A673 (cell line): ENCODE measurements at regions not wholly inside any gene's neighbourhood (a gene's known extent, or its start where the extent isn't known, plus 50 kb on each side); places are given as distances from the start of the nearest gene placed in this dataset.

Experiments used
- CTCF ChIP-seq: fragments of 300-800, 200-600 bp; sonication (generic); conservative IDR thresholded peaks from 2 replicates; pipeline ENCODE4 v1.5.1; 2017; ENCODE audit warnings: low read depth, mild to moderate bottlenecking, antibody characterized with exemption, low read length, moderate library complexity, mixed read lengths
- EZH2 ChIP-seq: fragments of 200-600 bp; sonication (generic); IDR thresholded peaks from 2 replicates; pipeline ENCODE4 v1.6.1; 2017; ENCODE audit warnings: borderline replicate concordance, low read depth, mild to moderate bottlenecking, mixed read lengths, antibody characterized with exemption, low read length; ENCODE audit not compliant: poor library complexity, severe bottlenecking

GRCh38 chr6:48610846-48611245 lies 499.8 kb upstream of the PTCHD4 start:
- TF ChIP-seq CTCF (no peak), EZH2 (no peak)
